Mesodermal cell (in vitro differentiated cells): ENCODE measurements at regions not wholly inside any gene's neighbourhood (a gene's known extent, or its start where the extent isn't known, plus 50 kb on each side); places are given as distances from the start of the nearest gene placed in this dataset.

Source experiments
- H3K27ac ChIP-seq: 2 replicates; pipeline ENCODE4 v1.7.0; 2013; ENCODE audit warnings: mild to moderate bottlenecking, low read depth, low read length, moderate library complexity; ENCODE audit not compliant: severe bottlenecking
- H3K36me3 ChIP-seq: 2 replicates; pipeline ENCODE4 v1.7.1; 2013; ENCODE audit warnings: mild to moderate bottlenecking, low read length, moderate library complexity; ENCODE audit not compliant: control insufficient read depth, insufficient read depth
- H3K4me1 ChIP-seq: one replicate; pipeline ENCODE4 v1.7.1; 2013; ENCODE audit warnings: mild to moderate bottlenecking, low read length; ENCODE audit not compliant: insufficient read depth, control insufficient read depth, poor library complexity, severe bottlenecking
- H3K4me3 ChIP-seq: 2 replicates; pipeline ENCODE4 v1.7.0; 2013; ENCODE audit warnings: low read length, control low read depth, mild to moderate bottlenecking; ENCODE audit not compliant: insufficient read depth, poor library complexity, severe bottlenecking; ENCODE audit errors: extremely low read depth
- H3K9me3 ChIP-seq: 2 replicates; pipeline ENCODE4 v1.7.1; 2013; ENCODE audit warnings: mild to moderate bottlenecking, low read length, moderate library complexity; ENCODE audit not compliant: control insufficient read depth
- WGBS, 2 experiments: methylation state at CpG; one replicate each; pipeline ENCODE4 v1.1.5; 2013; ENCODE audit warnings: missing lambda C conversion rate in 2 of 2; ENCODE audit not compliant: insufficient coverage in 2 of 2; 5-methylcytosine and 5-hydroxymethylcytosine counted together

DNA sequence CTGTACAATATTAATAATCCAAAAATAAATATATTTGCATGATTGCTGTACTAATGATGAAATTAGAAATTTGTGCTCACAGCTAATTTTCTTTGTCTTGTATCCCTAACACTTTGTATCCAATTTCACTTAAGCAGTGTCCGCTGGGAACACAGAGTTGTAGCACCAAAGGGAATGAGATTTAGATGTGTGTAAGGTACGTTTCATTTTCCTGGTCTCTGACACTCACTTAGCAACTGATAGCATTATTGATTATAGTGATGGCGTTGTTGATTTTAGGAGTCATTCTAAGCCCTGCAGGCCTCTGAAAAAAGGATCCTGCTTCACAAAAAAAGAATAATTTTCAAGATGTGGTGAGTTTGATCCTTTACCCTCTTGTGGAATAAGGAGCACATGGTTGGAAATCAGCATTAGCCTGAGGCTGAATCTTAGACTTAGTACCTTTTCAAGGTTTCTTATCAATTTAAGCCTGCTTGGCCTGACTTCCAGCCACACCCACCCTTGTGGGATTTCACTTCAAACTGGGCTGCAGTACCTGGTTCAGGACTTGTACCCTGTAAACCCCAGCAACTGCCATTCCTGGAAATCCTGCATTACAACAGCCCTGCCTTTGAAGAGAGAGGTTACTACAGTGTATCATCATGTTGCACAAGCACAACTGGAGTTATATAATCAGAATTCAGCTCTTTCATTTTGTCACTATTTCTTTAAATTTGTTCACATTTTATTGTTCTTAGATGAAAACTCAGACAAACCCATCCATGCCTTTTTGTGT, 116.2 kb downstream of the RND3 start:
- 88% methylated on average over 2 of the region's 3 CpGs; no CpG with 5 or more reads in 1 of the 2 experiments for WGBS, 2 experiments
- H3K36me3 ChIP-seq: no peaks in the 10 kb centered on the region
- H3K4me3 ChIP-seq: no peak overlapping the region
- H3K9me3 ChIP-seq: peaks cover 4% of the 10 kb centered on the region
- H3K4me1 ChIP-seq: no peaks in the 10 kb centered on the region
- H3K27ac ChIP-seq: no peak overlapping the region

DNA sequence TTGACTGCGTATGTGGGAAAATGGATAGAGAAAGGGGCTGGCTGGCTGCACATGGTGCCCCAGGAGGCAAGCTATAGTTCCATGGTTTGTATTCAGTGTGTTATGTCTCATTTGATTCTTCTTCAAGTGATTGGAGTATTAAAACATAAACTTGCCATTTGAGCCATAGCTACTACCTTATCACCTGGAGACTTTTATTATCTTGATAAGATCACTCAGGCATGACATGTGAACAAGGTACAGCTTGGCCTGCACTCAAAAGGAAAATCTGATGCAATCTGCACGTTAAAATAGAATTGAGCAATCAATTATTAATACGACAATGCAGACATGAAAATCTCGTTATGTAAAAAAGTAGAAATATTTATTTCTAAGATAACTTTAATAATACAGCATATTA, 116.9 kb downstream of the RND3 start:
- Histone ChIP-seq H3K36me3 (no peaks in the 10 kb centered on the region), H3K27ac (no peak overlapping the region), H3K9me3 (peaks cover 4% of the 10 kb centered on the region), H3K4me1 (no peaks in the 10 kb centered on the region), H3K4me3 (no peak overlapping the region)
- 100% methylated on average over 1 of the region's 4 CpGs; no CpG with 5 or more reads in 1 of the 2 experiments for WGBS, 2 experiments

DNA sequence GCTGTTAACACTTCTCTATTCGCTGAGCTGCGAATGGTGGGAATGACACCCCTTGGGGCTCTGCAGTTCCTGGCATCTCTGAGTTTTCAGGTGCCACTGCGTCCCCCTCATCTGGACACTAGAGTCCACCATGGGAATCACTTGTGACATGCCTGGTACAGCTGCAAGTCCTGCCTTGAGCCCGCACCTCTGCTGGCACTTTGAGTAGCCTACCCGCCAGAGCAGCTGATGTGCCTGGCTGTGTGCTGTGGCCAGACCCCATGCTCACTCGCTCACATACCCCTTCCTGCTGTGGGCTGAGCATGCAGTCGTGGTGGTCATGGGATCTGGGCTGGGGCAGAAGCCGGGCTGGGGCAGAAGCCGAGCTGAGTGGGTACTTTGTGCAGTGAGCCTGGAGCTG, 117.6 kb downstream of the RND3 start:
- Histone ChIP-seq H3K27ac (no peak overlapping the region), H3K9me3 (peaks cover 4% of the 10 kb centered on the region), H3K4me1 (no peaks in the 10 kb centered on the region), H3K4me3 (no peak overlapping the region), H3K36me3 (no peaks in the 10 kb centered on the region)
- 90 to 96% methylated on average over 7 to 8 of the region's 9 CpGs for WGBS, 2 experiments

DNA sequence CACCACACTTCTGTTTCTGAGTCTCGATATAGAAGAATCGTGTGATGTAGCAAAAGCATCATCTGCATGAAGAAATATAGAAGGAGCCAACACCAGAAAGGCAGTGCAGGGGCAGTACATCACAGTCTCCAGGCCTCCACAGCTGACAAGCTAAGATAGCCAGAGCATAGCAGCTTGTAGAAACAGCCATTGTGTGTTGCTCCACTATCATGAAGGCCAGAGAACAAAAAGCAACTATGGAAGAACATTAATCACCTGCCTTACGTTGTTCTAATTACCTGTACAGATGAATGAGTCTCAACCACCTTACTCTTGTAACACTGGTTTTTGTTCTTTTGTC, 129.0 kb downstream of the RND3 start:
- no peaks in the 10 kb centered on the region for H3K4me1 ChIP-seq
- H3K4me3 ChIP-seq: no peak overlapping the region
- no peaks in the 10 kb centered on the region for H3K9me3 ChIP-seq
- H3K36me3 ChIP-seq: no peaks in the 10 kb centered on the region
- WGBS, 2 experiments: 82 to 100% methylated on average over 2 of the region's 3 CpGs
- H3K27ac ChIP-seq: no peak overlapping the region

DNA sequence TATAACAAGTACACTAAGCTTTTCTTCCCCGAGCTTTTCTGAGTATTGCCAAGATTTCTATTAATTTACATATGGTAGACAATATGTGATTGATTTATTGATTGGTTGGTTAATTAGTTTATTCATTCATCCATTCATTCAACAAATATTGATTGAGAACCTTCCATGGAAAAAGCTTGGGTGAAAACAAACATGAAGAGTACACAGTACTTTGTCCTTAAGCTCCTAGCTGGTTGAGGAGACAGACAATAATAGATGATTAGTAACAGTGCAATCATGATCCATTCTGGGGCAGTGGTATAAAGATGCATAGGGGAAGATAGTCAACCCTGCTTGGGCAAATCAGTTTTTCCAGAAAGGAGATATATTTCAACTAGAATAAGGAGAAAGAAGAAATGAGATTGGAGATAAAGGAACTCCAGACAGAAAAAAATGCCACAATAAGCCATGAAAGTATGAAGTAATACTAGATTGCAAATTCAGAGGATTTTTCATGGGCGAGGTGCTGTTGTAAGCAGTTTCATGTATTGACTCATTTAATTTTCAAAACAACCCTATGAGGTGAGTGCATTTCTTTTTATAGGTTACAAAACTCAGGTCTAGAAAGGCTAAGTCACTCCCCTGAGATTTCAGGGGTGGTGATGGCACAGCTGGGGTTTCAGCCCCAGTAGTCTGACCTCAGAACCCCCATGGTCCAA, 129.5 kb downstream of the RND3 start:
- no peaks in the 10 kb centered on the region for H3K9me3 ChIP-seq
- no CpG with 5 or more reads among the region's 2 CpGs for WGBS, 2 experiments
- no peak overlapping the region for H3K4me3 ChIP-seq
- no peak overlapping the region for H3K27ac ChIP-seq
- H3K4me1 ChIP-seq: no peaks in the 10 kb centered on the region
- H3K36me3 ChIP-seq: no peaks in the 10 kb centered on the region

DNA sequence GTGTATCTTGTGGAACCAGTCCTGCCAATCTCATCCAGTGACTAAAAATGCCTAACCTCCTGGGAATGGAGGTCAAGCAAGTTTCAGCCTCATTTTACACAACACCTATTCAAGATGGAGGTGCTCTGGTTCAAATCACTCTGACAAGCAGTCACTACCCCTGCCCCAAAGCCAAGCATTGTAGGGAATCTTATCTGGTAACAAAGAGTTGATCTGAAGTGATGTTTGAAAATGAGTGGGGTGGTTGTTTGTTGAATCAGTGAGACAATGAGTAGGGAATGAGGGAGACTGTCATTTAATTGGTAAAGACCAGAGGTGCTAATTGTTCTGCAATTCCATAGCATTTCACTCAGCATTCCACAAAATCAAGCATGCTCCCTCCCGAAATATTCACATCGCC, 132.0 kb downstream of the RND3 start:
- H3K27ac ChIP-seq: no peak overlapping the region
- no peaks in the 10 kb centered on the region for H3K36me3 ChIP-seq
- H3K4me3 ChIP-seq: no peak overlapping the region
- H3K9me3 ChIP-seq: no peaks in the 10 kb centered on the region
- H3K4me1 ChIP-seq: no peaks in the 10 kb centered on the region
- WGBS, 2 experiments: 76 to 79% methylated on average over 2 of the region's 2 CpGs

DNA sequence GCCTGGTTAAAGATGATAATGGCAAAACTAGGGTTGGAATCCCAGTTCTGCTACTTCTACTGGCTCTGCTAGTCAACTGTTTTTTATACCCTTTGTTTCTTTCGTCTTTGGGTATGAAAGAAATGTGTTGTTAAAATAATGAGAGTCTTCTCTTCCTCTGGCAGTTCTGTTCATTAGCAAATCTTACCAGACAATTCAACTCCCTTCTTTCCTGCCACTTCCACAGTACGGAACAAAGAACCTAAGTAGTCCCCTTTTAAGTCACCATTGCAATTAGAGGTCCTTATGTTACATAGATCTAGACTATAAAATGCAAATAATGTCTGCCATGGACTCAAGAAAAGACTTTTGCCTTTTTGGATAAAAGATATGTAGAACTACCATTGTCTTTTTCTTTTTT, 134.1 kb downstream of the RND3 start:
- no peaks in the 10 kb centered on the region for H3K36me3 ChIP-seq
- H3K4me3 ChIP-seq: no peak overlapping the region
- H3K9me3 ChIP-seq: no peaks in the 10 kb centered on the region
- WGBS, 2 experiments: no CpG with 5 or more reads among the region's 2 CpGs
- H3K27ac ChIP-seq: no peak overlapping the region
- no peaks in the 10 kb centered on the region for H3K4me1 ChIP-seq

DNA sequence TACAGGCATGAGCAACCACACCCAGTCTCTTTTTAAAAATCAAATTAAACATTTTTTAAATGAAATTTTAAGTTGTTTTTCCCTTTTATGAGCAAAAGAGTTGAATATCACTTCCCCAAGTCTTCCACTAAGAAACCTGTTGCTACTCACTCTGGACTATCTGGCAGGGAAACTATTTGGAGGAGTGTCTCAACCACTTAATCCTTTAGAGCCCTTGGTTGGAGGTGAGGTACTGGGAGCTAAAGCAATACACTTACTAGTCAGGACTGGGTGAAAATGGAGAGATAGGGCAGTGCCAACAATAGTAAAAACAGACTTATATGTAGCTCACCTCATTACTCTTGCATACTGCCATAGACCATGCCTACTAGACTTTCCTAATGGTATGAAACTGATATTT, 135.5 kb downstream of the RND3 start:
- Histone ChIP-seq H3K36me3 (no peaks in the 10 kb centered on the region), H3K4me1 (no peaks in the 10 kb centered on the region), H3K9me3 (no peaks in the 10 kb centered on the region), H3K27ac (no peak overlapping the region), H3K4me3 (no peak overlapping the region)

DNA sequence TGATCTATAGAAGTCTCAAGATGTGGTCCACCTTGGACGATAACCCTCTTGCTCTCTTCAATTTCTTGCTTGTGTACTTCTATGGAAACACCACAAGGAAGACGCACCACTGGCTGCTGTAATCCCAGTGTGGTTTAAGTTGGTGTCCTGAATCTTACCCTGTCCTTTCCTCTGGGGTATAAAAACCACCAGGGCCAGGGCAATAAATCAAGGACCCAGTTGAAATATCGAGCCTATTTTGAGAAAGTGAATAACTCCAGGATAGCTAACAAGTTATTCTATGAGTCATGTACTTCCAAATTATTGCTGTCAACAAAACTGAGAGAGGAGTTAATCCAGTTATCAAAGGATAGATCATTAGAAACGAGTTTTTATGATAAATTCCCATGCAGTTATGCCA, 137.0 kb downstream of the RND3 start:
- Histone ChIP-seq H3K4me1 (no peaks in the 10 kb centered on the region), H3K4me3 (no peak overlapping the region), H3K9me3 (no peaks in the 10 kb centered on the region), H3K27ac (no peak overlapping the region), H3K36me3 (no peaks in the 10 kb centered on the region)
- 80 to 100% methylated on average over 1 of the region's 4 CpGs for WGBS, 2 experiments

DNA sequence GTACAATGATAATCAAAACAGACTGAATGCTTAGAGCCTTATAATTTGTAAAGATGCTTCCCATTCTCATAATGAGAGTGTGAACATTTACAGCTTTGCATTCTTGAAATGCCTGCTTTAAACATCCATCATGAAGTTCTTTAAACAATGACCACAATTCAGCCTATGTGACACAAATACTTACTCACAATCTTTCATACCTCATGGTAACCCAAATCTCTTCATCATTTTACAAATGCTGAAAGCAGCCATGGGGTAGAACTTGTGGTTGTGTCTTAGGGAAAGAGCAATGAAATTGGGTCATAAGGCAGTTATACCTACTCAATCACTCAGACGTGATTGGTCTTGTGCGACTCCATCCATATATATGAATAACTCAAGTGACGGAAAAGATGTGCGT, 140.7 kb downstream of the RND3 start:
- WGBS, 2 experiments: no CpG with 5 or more reads among the region's 4 CpGs
- no peaks in the 10 kb centered on the region for H3K36me3 ChIP-seq

DNA sequence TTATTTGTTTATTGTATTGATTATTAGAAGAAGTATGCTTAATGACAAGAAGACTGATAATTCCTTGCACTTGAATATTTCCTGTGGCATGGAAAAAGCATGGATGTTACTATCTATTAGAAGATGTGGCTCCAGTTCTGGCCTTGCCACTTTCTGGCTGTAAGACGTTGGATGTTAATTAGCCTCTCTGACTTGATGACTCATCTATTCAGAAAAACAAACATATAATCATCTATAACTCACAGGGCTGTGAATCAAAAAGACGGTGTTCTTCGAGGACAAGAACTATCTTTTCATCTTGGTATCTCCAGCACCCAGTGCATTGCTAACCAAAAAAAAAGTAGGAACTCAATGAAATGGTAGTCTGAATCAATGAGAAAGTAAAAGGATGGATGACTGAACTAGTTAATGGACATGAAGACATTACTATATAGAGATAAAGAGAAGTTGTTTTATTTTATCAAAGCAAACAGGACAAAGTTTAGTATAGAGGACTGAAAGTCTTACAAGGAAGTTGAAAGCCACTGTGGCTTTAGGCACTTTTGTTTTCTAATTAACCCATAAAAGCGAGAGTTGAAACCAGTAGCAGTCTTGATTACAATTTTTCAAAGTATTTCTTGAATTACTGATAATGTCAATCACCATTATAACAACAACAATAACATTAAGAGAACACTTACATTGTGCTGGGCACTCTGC, 145.3 kb downstream of the RND3 start:
- Histone ChIP-seq H3K27ac (no peak overlapping the region), H3K4me3 (no peak overlapping the region), H3K9me3 (no peaks in the 10 kb centered on the region), H3K36me3 (no peaks in the 10 kb centered on the region), H3K4me1 (no peaks in the 10 kb centered on the region)
- WGBS, 2 experiments: 86% methylated on average over 1 of the region's 4 CpGs; no CpG with 5 or more reads in 1 of the 2 experiments

More for the DNA sequence above, 140.7 kb downstream of the RND3 start:
- Histone ChIP-seq H3K4me1 (no peaks in the 10 kb centered on the region), H3K27ac (no peak overlapping the region), H3K4me3 (no peak overlapping the region), H3K9me3 (no peaks in the 10 kb centered on the region)
